ENCODE measurements at regions not wholly inside any gene's neighbourhood (a gene's known extent, or its start where the extent isn't known, plus 50 kb on each side); places are given as distances from the start of the nearest gene placed in this dataset.

DNA sequence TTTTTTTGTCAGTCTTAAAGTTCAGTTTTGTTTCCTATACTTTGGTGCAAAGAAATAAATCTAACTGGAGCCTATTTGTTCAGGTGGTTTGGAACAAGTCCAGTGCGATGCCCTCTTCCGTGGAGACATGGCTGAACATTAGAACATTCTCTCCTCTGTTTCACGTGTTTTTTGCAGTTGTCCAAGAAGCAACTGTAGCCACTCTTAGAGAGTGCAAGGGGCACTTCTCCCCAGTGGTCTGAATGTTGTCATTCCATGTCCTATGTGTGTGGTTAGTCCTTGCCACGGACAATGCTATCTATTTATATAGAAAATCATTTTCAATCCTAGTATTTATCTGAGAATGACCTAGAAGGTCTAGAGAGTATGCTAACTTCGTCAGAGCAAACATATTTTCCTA lies 1232.5 kb upstream of the SEL1L start:
- H3K4me3 Mint-ChIP-seq = no peak overlapping the region
- H3K27me3 Mint-ChIP-seq (ENCODE audit: insufficient read depth, low read depth, poor library complexity) = peaks cover 1% of the 10 kb centered on the region
- Histone ChIP-seq H4K20me1 (replicated peaks; ENCODE audit: insufficient read depth) (no peaks in the 10 kb centered on the region), H3K27ac (ENCODE audit: low read depth) (no peak overlapping the region), H3F3A (replicated peaks; ENCODE audit: low read depth) (no peaks in the 10 kb centered on the region), H3K4me2 (no peak overlapping the region), H3K27me3 (ENCODE audit: insufficient read depth) (no peaks in the 10 kb centered on the region), H3K4me1 (ENCODE audit: insufficient read depth) (no peaks in the 10 kb centered on the region), H2AFZ (no peak overlapping the region), H3K4me3 (no peak overlapping the region), H3K9me2 (ENCODE audit: insufficient read depth) (no peaks in the 10 kb centered on the region), H3K79me2 (replicated peaks; ENCODE audit: insufficient read depth) (no peaks in the 10 kb centered on the region), H3K36me3 (ENCODE audit: insufficient read depth) (no peaks in the 10 kb centered on the region)
- no peak overlapping the region for H3K27ac Mint-ChIP-seq
- ATAC-seq (no peak), DNase-seq (ENCODE audit: low spot score) (no peak)
- TF ChIP-seq JUNB (IDR thresholded peaks at IDR 0.05; ENCODE audit: unreplicated experiment) (no peak), POLR2AphosphoS5 (IDR thresholded peaks at IDR 0.05; ENCODE audit: low read depth) (no peak), NANOG (IDR thresholded peaks at IDR 0.05; ENCODE audit: borderline replicate concordance) (no peak)
- TF ChIP-seq, protein P1, sequence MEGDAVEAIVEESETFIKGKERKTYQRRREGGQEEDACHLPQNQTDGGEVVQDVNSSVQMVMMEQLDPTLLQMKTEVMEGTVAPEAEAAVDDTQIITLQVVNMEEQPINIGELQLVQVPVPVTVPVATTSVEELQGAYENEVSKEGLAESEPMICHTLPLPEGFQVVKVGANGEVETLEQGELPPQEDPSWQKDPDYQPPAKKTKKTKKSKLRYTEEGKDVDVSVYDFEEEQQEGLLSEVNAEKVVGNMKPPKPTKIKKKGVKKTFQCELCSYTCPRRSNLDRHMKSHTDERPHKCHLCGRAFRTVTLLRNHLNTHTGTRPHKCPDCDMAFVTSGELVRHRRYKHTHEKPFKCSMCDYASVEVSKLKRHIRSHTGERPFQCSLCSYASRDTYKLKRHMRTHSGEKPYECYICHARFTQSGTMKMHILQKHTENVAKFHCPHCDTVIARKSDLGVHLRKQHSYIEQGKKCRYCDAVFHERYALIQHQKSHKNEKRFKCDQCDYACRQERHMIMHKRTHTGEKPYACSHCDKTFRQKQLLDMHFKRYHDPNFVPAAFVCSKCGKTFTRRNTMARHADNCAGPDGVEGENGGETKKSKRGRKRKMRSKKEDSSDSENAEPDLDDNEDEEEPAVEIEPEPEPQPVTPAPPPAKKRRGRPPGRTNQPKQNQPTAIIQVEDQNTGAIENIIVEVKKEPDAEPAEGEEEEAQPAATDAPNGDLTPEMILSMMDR (conservative IDR thresholded peaks at IDR 0.05; ENCODE audit: low read depth in 2 of 2) = no peak
- H3K36me3 Mint-ChIP-seq (ENCODE audit: low read depth) = no peaks in the 10 kb centered on the region
- H3K4me1 Mint-ChIP-seq = peaks cover 3% of the 10 kb centered on the region; the same call in 2 of the 3 replicates
- H3K9me3 Mint-ChIP-seq = peaks cover 18% of the 10 kb centered on the region; the same call in 2 of the 3 replicates

DNA sequence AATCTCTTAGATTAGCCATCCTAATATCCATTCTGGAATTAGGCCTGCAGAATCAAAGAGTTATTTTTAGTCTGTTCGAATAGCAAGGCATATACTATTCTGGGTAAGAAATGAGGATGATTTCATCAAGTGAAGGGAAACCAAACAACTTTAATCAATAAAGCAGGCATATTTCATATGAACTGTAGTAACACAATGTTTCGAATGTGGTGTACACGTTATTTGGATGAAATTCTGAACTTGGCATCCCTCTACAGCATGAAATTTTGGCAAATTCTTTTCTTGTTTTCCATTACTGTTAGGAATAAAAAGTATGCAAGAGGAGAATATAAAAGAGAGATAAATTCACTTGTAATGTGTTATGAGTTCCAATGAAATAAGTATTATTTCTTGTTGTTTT lies 1233.3 kb upstream of the SEL1L start:
- H3K4me3 Mint-ChIP-seq = no peak overlapping the region
- ATAC-seq = no peak
- H3K9me3 Mint-ChIP-seq = peaks cover 17% of the 10 kb centered on the region; the same call in 2 of the 3 replicates
- peaks cover 1% of the 10 kb centered on the region for H3K27me3 Mint-ChIP-seq (ENCODE audit: insufficient read depth, low read depth, poor library complexity)
- DNase-seq (ENCODE audit: low spot score) = no peak
- peaks cover 3% of the 10 kb centered on the region; the same call in 2 of the 3 replicates for H3K4me1 Mint-ChIP-seq
- H4K20me1 ChIP-seq (replicated peaks; ENCODE audit: insufficient read depth) = no peaks in the 10 kb centered on the region
- H3K4me2 ChIP-seq = no peak overlapping the region
- H3K79me2 ChIP-seq (replicated peaks; ENCODE audit: insufficient read depth) = no peaks in the 10 kb centered on the region
- H3K9me2 ChIP-seq (ENCODE audit: insufficient read depth) = no peaks in the 10 kb centered on the region
- H3K36me3 Mint-ChIP-seq (ENCODE audit: low read depth) = no peaks in the 10 kb centered on the region
- no peak overlapping the region for H3K27ac Mint-ChIP-seq
- H3F3A ChIP-seq (replicated peaks; ENCODE audit: low read depth) = no peaks in the 10 kb centered on the region
- H3K36me3 ChIP-seq (ENCODE audit: insufficient read depth) = no peaks in the 10 kb centered on the region
- no peaks in the 10 kb centered on the region for H3K4me1 ChIP-seq (ENCODE audit: insufficient read depth)
- H2AFZ ChIP-seq = no peak overlapping the region
- H3K4me3 ChIP-seq = no peak overlapping the region
- H3K27me3 ChIP-seq (ENCODE audit: insufficient read depth) = no peaks in the 10 kb centered on the region
- no peak overlapping the region for H3K27ac ChIP-seq (ENCODE audit: low read depth)
- TF ChIP-seq, protein P1 (conservative IDR thresholded peaks at IDR 0.05; ENCODE audit: low read depth in 2 of 2) = no peak
- TF ChIP-seq, protein P2, sequence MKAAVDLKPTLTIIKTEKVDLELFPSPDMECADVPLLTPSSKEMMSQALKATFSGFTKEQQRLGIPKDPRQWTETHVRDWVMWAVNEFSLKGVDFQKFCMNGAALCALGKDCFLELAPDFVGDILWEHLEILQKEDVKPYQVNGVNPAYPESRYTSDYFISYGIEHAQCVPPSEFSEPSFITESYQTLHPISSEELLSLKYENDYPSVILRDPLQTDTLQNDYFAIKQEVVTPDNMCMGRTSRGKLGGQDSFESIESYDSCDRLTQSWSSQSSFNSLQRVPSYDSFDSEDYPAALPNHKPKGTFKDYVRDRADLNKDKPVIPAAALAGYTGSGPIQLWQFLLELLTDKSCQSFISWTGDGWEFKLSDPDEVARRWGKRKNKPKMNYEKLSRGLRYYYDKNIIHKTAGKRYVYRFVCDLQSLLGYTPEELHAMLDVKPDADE (IDR thresholded peaks at IDR 0.05) = no peak
- TF ChIP-seq, protein P3, sequence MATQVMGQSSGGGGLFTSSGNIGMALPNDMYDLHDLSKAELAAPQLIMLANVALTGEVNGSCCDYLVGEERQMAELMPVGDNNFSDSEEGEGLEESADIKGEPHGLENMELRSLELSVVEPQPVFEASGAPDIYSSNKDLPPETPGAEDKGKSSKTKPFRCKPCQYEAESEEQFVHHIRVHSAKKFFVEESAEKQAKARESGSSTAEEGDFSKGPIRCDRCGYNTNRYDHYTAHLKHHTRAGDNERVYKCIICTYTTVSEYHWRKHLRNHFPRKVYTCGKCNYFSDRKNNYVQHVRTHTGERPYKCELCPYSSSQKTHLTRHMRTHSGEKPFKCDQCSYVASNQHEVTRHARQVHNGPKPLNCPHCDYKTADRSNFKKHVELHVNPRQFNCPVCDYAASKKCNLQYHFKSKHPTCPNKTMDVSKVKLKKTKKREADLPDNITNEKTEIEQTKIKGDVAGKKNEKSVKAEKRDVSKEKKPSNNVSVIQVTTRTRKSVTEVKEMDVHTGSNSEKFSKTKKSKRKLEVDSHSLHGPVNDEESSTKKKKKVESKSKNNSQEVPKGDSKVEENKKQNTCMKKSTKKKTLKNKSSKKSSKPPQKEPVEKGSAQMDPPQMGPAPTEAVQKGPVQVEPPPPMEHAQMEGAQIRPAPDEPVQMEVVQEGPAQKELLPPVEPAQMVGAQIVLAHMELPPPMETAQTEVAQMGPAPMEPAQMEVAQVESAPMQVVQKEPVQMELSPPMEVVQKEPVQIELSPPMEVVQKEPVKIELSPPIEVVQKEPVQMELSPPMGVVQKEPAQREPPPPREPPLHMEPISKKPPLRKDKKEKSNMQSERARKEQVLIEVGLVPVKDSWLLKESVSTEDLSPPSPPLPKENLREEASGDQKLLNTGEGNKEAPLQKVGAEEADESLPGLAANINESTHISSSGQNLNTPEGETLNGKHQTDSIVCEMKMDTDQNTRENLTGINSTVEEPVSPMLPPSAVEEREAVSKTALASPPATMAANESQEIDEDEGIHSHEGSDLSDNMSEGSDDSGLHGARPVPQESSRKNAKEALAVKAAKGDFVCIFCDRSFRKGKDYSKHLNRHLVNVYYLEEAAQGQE (IDR thresholded peaks at IDR 0.05; ENCODE audit: unreplicated experiment) = no peak
- no peak for TF ChIP-seq POLR2AphosphoS5 (IDR thresholded peaks at IDR 0.05; ENCODE audit: low read depth)
- TF ChIP-seq NANOG (IDR thresholded peaks at IDR 0.05; ENCODE audit: borderline replicate concordance) = no peak
- TF ChIP-seq ZNF114 (CRISPR knock-in tag; IDR thresholded peaks at IDR 0.05) = no peak
- TF ChIP-seq STAT1 (IDR thresholded peaks at IDR 0.05; ENCODE audit: unreplicated experiment) = no peak
- no peak for TF ChIP-seq ZNF331 (CRISPR knock-in tag; IDR thresholded peaks at IDR 0.05; ENCODE audit: low read depth)
- no peak for TF ChIP-seq JUNB (IDR thresholded peaks at IDR 0.05; ENCODE audit: unreplicated experiment)
- no peak for TF ChIP-seq EZH2phosphoT487 (IDR thresholded peaks at IDR 0.05; ENCODE audit: unreplicated experiment)

Data from GM23338 (cell line).